GM13977 (cell line): ENCODE measurements at regions not wholly inside any gene's neighbourhood (a gene's known extent, or its start where the extent isn't known, plus 50 kb on each side); places are given as distances from the start of the nearest gene placed in this dataset.

Source experiments
- DNase-seq: peaks from one replicate; pipeline ENCODE4 v3.0.0; 2012; ENCODE audit warnings: low spot score
- in situ Hi-C: fragments of 300-500 bp; cut with MboI; formaldehyde crosslinking; loops from one replicate; pipeline ENCODE4 v1.12.0; 2022; ENCODE audit warnings: low sequenced_read_pairs, low pct_unique_long_range_greater_than_20kb, mixed read lengths, inconsistent platforms; ENCODE audit not compliant: unreplicated experiment
- TF ChIP-seq, protein P1 (sequence below): IDR thresholded peaks from 2 replicates; pipeline ENCODE4 v1.5.1; 2012; ENCODE audit warnings: mild to moderate bottlenecking, control low read depth; ENCODE audit not compliant: insufficient read depth; ENCODE audit errors: extremely low read depth, missing control alignments

DNA sequence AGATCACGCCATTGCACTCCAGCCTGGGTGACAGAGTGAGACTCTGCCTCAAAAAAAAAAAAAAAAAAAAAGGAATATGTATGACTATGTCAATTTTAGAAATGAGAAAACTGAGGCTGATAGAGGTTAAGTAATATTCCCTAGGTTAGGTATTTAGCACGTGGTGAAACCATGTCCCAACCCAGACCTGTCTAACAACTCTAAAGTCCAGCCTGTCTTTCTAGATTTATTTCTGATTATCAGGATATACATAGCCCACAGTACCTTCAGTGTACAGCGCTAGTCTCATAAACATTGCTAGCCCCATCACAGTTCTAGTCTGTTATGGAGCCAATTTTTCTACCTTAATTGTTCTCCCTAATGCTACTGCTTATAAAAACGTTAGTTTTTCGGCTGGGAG, 88.4 kb upstream of the RAP2B start:
- DNase-seq: no peak
- TF ChIP-seq, protein P1, sequence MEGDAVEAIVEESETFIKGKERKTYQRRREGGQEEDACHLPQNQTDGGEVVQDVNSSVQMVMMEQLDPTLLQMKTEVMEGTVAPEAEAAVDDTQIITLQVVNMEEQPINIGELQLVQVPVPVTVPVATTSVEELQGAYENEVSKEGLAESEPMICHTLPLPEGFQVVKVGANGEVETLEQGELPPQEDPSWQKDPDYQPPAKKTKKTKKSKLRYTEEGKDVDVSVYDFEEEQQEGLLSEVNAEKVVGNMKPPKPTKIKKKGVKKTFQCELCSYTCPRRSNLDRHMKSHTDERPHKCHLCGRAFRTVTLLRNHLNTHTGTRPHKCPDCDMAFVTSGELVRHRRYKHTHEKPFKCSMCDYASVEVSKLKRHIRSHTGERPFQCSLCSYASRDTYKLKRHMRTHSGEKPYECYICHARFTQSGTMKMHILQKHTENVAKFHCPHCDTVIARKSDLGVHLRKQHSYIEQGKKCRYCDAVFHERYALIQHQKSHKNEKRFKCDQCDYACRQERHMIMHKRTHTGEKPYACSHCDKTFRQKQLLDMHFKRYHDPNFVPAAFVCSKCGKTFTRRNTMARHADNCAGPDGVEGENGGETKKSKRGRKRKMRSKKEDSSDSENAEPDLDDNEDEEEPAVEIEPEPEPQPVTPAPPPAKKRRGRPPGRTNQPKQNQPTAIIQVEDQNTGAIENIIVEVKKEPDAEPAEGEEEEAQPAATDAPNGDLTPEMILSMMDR: no peak
- in situ Hi-C loops: no loop called here

DNA sequence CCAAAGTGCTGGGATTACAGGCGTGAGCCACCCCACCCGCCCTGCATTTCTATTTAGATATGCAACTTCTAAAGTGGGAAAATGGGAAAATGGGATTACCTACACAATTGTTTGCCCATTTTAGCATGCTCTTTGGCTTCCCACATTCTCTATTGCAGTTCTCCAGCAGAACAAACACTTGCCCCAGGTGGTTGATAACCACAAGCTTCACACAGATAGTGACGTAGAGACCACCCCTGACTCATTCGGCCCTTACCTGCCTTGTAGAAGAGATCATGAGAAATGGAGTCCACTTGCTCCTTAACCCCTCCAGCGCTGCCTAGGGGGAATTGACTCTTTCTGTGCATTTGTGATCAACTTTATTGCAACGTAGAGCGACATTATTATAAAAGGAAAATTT, 83.2 kb upstream of the RAP2B start:
- in situ Hi-C loops: no loop called here
- DNase-seq: no peak
- TF ChIP-seq, protein P1: no peak

DNA sequence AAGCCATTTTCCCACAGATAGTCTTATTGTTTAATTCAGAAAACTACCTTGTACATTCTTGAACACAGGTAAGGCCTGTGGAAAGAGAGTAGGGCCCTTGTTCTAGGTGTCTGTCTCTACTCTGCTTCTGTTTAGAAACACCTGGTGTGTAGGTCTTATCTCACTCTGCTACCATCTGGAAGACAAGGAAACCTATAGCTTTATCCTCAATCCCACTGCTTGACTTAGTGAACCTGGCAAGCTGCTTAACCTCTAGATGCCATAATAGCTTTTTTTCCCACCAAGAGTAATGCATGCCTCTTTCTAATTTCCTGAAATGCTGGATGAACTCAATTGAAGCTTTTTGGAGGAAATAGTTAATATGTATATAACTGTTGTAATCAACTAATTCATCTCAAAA, 82.6 kb upstream of the RAP2B start:
- TF ChIP-seq, protein P1: no peak
- DNase-seq: no peak
- in situ Hi-C loops: no loop called here

DNA sequence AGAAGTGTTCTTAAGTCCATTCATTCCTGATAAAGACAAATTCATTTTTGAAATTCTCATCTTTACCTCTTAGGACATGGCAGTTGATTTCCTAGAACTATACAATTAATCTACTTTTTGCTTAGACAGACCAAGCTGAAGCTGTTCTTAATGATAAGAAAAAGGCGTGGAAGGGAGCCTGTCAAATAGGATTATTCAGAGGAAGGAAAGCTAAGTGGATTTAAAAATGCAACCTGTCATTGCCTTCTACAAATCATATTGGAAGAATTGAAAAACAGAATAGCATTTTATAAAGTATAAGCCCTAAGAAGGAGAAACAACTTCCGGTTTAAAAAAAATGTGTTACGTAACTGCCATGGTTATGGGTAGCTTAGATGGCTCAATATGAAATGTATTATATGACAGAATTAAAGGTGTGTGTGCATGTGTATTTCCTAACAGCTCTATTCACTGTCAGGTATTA, 81.2 kb upstream of the RAP2B start:
- TF ChIP-seq, protein P1: no peak
- DNase-seq: no peak

DNA sequence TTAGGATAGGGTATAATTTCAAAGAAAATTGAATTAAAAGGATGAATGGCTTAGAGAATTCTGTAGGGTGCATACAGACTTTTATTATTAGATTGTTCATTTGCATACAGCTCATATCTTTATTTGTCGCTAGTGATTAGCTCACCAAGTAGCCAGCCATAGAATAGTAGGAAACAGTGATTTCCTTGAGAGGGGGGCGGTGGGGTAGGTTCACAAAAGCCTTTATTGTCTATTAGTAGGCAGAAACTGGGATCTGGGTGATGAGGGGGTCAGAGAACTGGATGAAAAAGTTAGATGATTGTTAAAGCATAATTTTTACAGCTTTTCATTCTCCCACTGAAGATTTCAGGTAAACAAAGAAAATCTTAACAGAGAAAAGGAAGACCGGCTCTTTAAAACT, 77.6 kb upstream of the RAP2B start:
- TF ChIP-seq, protein P1: no peak
- in situ Hi-C loops: no loop called here
- DNase-seq: no peak

More for the DNA sequence above, 81.2 kb upstream of the RAP2B start:
- in situ Hi-C loops: no loop called here

DNA sequence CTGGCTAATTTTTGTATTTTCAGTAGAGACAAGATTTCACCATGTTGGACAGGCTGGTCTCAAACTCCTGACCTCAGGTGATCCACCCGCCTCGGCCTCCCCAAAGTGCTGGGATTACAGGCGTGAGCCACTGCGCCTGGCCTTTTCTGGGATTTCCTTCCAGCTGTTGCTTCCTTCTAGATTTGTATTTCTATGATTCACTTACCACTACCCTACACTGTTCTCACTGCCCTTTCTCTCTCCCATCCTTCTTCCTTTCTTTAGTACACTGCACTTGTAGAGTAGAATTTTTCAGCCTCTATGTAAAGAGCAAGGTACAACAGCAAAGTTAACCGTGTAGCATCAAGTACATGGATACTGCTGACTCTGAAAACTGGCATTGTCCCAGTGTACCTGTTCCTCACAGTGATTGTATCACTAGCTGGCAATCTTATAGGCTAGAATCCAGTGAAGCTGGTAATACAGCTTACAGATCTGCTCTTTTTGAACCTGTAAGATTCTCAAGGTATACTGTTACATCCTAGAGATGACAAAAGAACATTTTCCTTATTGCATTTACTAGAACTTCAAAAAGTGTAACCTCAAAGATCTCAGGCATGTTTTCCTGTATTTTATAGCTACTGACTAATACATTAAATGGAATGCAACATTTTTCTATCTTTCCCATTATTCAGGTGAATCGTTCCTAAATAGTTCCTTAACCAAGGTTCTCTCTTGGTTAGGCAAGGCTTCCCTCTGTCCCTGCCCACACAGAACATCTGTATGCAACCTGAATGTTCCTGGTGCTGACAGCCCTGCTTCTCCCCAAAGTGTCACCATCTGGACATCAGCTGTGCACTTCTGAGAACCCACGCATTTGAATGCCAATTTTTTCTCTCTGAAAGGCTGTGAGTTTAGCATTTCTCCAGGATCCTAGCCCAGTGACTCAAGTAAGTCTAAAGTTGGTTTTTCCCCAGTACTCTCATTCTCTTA, 74.1 kb upstream of the RAP2B start:
- no peak for DNase-seq
- in situ Hi-C loops: no loop called here
- TF ChIP-seq, protein P1: no peak
